SH-SY5Y (cell line): ENCODE measurements at regions not wholly inside any gene's neighbourhood (a gene's known extent, or its start where the extent isn't known, plus 50 kb on each side); places are given as distances from the start of the nearest gene placed in this dataset.

Source experiments
- GATA2 ChIP-seq: IDR thresholded peaks from 2 replicates; pipeline ENCODE4 v1.6.1; 2011; ENCODE audit warnings: mild to moderate bottlenecking, low read depth, low read length
- GATA3 ChIP-seq: IDR thresholded peaks from 2 replicates; pipeline ENCODE4 v1.6.1; 2011; ENCODE audit warnings: low read depth, mild to moderate bottlenecking, low read length, moderate library complexity

DNA sequence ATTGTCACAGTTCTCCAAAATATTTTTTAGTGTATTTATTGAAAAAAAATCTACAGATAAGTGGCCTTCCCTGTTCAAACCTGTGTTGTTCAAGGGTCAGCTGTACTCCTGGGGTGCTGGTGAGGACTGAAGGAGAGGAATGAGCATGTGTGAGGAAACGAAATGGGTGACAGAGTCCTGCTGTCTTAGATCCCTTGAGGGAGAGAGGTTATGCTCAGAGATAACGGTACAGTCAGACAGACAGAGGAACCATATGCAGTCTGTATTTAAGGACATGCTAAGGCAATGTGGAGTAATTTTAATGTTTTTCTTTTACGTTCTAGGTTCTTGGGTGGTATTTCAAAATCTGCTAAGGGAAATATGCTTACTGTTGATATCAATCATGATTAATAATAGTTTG, 352.9 kb upstream of the RGS6 start:
- TF ChIP-seq GATA2 = no peak
- TF ChIP-seq GATA3 = no peak
